ENCODE measurements at regions not wholly inside any gene's neighbourhood (a gene's known extent, or its start where the extent isn't known, plus 50 kb on each side); places are given as distances from the start of the nearest gene placed in this dataset.

DNA sequence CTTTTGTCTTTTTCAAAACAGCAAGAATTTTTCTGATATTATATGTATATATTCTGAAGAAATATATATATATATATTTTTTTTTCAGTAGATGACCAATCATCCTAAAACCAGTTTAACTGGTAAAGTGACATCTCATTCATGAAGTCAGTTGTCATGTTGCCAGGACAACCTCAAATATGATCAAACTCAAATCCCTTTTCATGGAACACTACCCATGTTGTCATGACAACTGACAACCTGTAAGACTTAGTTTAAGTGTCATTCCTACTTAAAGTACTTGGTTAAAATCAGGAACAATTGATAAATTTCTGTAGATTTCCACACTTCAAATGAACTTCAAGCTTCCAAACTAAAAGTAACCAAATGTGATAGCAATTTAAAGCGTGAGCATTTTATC, 101.8 kb upstream of the ERBB4 start (continued):
- TF ChIP-seq, protein P1, sequence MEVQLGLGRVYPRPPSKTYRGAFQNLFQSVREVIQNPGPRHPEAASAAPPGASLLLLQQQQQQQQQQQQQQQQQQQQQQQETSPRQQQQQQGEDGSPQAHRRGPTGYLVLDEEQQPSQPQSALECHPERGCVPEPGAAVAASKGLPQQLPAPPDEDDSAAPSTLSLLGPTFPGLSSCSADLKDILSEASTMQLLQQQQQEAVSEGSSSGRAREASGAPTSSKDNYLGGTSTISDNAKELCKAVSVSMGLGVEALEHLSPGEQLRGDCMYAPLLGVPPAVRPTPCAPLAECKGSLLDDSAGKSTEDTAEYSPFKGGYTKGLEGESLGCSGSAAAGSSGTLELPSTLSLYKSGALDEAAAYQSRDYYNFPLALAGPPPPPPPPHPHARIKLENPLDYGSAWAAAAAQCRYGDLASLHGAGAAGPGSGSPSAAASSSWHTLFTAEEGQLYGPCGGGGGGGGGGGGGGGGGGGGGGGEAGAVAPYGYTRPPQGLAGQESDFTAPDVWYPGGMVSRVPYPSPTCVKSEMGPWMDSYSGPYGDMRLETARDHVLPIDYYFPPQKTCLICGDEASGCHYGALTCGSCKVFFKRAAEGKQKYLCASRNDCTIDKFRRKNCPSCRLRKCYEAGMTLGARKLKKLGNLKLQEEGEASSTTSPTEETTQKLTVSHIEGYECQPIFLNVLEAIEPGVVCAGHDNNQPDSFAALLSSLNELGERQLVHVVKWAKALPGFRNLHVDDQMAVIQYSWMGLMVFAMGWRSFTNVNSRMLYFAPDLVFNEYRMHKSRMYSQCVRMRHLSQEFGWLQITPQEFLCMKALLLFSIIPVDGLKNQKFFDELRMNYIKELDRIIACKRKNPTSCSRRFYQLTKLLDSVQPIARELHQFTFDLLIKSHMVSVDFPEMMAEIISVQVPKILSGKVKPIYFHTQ (CRISPR knock-in tag; IDR thresholded peaks at IDR 0.05) = no peak
- TF ChIP-seq ELF4 (CRISPR knock-in tag; IDR thresholded peaks at IDR 0.05; ENCODE audit: low read depth) (no peak), PRRX2 (CRISPR knock-in tag; IDR thresholded peaks at IDR 0.05) (no peak), CREM (CRISPR knock-in tag; IDR thresholded peaks at IDR 0.05) (no peak)

DNA sequence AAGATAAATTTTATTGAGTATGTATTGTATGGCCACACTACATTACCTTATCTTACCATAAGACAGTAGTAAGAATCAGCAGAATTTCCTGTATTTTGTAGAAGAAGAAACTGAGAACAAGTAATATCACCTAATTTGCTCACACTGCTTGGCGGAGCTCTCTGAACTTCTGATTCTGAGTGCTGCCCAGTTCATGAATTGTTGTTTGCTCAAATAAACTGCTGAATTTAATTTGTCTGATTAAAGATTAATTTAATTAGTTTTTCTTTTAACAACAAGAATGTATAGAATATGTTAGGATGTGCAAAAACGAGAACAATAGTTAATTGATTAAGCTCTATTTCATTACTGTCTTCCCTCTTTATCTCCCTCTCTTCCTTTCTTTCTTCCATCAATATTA, 100.1 kb upstream of the ERBB4 start:
- Mint-ChIP-seq H3K27me3 (ENCODE audit: low read depth) (no peaks in the 10 kb centered on the region), H3K27ac (no peak overlapping the region), H3K4me1 (no peaks in the 10 kb centered on the region), H3K36me3 (no peaks in the 10 kb centered on the region), H3K4me3 (no peak overlapping the region), H3K9me3 (no peaks in the 10 kb centered on the region)
- ChIA-PET CTCF (no interaction called here), POLR2A (no interaction called here)
- DNase-seq (ENCODE audit: low spot score) (no peak), ATAC-seq (no peak)
- TF ChIP-seq, protein P2, sequence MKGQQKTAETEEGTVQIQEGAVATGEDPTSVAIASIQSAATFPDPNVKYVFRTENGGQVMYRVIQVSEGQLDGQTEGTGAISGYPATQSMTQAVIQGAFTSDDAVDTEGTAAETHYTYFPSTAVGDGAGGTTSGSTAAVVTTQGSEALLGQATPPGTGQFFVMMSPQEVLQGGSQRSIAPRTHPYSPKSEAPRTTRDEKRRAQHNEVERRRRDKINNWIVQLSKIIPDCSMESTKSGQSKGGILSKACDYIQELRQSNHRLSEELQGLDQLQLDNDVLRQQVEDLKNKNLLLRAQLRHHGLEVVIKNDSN (CRISPR knock-in tag; IDR thresholded peaks at IDR 0.05) = no peak
- TF ChIP-seq SMAD3 (CRISPR knock-in tag; IDR thresholded peaks at IDR 0.05; ENCODE audit: borderline replicate concordance) = no peak

DNA sequence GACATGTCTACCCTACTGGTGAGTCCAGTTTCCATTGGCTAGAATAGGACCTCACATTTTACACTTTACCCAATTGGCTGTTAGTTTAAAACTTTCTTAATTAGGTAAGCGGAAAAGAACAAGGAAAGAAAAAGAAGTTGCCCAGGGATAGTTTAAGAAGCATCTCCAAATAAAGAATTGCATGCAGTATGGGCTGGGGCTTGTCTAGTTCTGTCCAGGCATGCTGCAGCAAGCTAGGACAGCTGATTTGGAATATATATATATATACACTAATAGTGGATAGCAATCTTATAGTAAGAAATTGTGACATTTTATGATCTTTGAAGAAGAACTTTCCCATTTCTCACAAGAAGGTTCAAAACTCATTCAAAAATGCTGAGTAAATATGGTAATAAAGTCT, 90.0 kb upstream of the ERBB4 start:
- TF ChIP-seq TEAD4 (CRISPR knock-in tag; IDR thresholded peaks at IDR 0.05) = no peak
- TF ChIP-seq, protein P3, sequence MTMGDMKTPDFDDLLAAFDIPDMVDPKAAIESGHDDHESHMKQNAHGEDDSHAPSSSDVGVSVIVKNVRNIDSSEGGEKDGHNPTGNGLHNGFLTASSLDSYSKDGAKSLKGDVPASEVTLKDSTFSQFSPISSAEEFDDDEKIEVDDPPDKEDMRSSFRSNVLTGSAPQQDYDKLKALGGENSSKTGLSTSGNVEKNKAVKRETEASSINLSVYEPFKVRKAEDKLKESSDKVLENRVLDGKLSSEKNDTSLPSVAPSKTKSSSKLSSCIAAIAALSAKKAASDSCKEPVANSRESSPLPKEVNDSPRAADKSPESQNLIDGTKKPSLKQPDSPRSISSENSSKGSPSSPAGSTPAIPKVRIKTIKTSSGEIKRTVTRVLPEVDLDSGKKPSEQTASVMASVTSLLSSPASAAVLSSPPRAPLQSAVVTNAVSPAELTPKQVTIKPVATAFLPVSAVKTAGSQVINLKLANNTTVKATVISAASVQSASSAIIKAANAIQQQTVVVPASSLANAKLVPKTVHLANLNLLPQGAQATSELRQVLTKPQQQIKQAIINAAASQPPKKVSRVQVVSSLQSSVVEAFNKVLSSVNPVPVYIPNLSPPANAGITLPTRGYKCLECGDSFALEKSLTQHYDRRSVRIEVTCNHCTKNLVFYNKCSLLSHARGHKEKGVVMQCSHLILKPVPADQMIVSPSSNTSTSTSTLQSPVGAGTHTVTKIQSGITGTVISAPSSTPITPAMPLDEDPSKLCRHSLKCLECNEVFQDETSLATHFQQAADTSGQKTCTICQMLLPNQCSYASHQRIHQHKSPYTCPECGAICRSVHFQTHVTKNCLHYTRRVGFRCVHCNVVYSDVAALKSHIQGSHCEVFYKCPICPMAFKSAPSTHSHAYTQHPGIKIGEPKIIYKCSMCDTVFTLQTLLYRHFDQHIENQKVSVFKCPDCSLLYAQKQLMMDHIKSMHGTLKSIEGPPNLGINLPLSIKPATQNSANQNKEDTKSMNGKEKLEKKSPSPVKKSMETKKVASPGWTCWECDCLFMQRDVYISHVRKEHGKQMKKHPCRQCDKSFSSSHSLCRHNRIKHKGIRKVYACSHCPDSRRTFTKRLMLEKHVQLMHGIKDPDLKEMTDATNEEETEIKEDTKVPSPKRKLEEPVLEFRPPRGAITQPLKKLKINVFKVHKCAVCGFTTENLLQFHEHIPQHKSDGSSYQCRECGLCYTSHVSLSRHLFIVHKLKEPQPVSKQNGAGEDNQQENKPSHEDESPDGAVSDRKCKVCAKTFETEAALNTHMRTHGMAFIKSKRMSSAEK (CRISPR knock-in tag; IDR thresholded peaks at IDR 0.05; ENCODE audit: borderline replicate concordance) = no peak
- no peak for TF ChIP-seq KAT7 (CRISPR knock-in tag; IDR thresholded peaks at IDR 0.05; ENCODE audit: borderline replicate concordance)
- TF ChIP-seq CBFB (CRISPR knock-in tag; IDR thresholded peaks at IDR 0.05; ENCODE audit: low read depth) = no peak
- TF ChIP-seq TEAD1 (CRISPR knock-in tag; IDR thresholded peaks at IDR 0.05) = no peak
- DNase-seq (ENCODE audit: low spot score) (no peak), ATAC-seq (no peak)
- POLR2A ChIA-PET = no interaction called here
- H3K27me3 Mint-ChIP-seq (ENCODE audit: low read depth) = no peaks in the 10 kb centered on the region
- CTCF ChIA-PET = no interaction called here
- H3K4me1 Mint-ChIP-seq = no peaks in the 10 kb centered on the region
- H3K9me3 Mint-ChIP-seq = no peaks in the 10 kb centered on the region
- H3K36me3 Mint-ChIP-seq = no peaks in the 10 kb centered on the region
- H3K27ac Mint-ChIP-seq = no peak overlapping the region
- H3K4me3 Mint-ChIP-seq = no peak overlapping the region

DNA sequence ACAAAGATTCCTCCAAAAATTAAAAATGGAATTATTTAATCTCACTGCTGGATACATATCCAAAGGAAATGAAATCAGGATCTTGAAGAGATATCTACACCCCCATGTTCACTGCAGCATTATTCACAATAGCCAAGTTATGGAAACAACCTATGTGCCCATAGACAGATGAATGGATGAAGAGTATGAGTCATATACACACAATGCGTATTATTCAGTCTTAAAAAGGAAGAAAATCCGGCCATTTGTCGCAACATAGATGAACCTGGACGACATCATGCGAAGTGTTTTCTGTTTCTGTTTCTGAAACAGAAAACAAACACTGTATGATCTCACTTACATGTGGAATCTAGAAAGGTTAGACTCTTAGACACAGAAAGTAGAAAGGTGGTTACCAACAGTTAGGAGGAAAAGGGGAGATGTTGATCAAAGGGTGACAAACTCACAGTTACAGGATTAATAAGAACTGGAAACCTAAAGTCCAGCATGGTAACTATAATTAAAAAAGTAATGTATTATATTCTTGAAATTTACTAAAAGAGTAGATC, 87.8 kb upstream of the ERBB4 start:
- POLR2A ChIA-PET = no interaction called here
- Mint-ChIP-seq H3K9me3 (no peaks in the 10 kb centered on the region), H3K27me3 (ENCODE audit: low read depth) (no peaks in the 10 kb centered on the region), H3K4me1 (no peaks in the 10 kb centered on the region), H3K27ac (no peak overlapping the region), H3K4me3 (no peak overlapping the region), H3K36me3 (no peaks in the 10 kb centered on the region)
- DNase-seq (ENCODE audit: low spot score) = no peak
- ATAC-seq = no peak
- CTCF ChIA-PET = no interaction called here
- TF ChIP-seq, protein P4, sequence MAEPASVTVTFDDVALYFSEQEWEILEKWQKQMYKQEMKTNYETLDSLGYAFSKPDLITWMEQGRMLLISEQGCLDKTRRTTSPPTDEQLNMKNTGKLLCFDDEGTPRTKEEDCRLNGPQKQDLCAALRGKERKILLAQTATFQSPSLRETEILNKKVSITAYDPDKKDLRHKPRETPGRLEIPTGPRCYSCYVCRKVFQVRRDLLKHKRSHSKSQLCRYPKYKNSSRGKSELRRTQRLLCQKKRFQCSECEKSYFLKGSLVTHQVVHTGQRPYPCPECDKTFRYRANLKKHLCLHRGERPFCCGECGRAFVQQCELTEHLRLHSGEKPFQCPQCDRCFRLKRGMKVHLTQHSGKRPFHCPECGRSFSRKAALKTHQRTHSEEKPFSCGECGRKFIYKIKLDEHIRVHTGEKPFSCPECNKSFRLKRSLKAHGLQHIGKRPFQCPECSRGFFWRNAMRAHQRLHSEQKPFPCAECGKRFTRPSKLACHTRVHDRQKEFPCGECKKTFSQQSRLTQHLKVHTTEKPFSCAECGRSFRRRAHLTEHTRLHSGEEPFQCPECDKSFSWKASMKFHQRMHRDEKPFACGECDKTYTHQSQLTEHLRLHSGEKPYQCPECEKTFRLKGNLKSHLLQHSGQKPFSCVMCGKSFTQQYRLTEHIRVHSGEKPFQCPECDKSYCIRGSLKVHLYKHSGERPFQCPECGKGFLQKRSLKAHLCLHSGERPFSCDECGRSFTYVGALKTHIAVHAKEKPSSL (CRISPR knock-in tag; conservative IDR thresholded peaks at IDR 0.05) = no peak
- no peak for TF ChIP-seq EMX1 (CRISPR knock-in tag; IDR thresholded peaks at IDR 0.05)
- no peak for TF ChIP-seq ELF4 (CRISPR knock-in tag; IDR thresholded peaks at IDR 0.05; ENCODE audit: low read depth)
- TF ChIP-seq SOX15 (CRISPR knock-in tag; IDR thresholded peaks at IDR 0.05) = no peak
- TF ChIP-seq, protein P5, sequence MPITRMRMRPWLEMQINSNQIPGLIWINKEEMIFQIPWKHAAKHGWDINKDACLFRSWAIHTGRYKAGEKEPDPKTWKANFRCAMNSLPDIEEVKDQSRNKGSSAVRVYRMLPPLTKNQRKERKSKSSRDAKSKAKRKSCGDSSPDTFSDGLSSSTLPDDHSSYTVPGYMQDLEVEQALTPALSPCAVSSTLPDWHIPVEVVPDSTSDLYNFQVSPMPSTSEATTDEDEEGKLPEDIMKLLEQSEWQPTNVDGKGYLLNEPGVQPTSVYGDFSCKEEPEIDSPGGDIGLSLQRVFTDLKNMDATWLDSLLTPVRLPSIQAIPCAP (CRISPR knock-in tag; IDR thresholded peaks at IDR 0.05) = no peak
- TF ChIP-seq, protein P6, sequence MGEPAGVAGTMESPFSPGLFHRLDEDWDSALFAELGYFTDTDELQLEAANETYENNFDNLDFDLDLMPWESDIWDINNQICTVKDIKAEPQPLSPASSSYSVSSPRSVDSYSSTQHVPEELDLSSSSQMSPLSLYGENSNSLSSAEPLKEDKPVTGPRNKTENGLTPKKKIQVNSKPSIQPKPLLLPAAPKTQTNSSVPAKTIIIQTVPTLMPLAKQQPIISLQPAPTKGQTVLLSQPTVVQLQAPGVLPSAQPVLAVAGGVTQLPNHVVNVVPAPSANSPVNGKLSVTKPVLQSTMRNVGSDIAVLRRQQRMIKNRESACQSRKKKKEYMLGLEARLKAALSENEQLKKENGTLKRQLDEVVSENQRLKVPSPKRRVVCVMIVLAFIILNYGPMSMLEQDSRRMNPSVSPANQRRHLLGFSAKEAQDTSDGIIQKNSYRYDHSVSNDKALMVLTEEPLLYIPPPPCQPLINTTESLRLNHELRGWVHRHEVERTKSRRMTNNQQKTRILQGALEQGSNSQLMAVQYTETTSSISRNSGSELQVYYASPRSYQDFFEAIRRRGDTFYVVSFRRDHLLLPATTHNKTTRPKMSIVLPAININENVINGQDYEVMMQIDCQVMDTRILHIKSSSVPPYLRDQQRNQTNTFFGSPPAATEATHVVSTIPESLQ (CRISPR knock-in tag; IDR thresholded peaks at IDR 0.05) = no peak
- TF ChIP-seq, protein P7, sequence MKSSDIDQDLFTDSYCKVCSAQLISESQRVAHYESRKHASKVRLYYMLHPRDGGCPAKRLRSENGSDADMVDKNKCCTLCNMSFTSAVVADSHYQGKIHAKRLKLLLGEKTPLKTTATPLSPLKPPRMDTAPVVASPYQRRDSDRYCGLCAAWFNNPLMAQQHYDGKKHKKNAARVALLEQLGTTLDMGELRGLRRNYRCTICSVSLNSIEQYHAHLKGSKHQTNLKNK (CRISPR knock-in tag; IDR thresholded peaks at IDR 0.05) = no peak
- TF ChIP-seq JAZF1 (CRISPR knock-in tag; IDR thresholded peaks at IDR 0.05) = no peak
